H1 (cell line): ENCODE measurements at regions not wholly inside any gene's neighbourhood (a gene's known extent, or its start where the extent isn't known, plus 50 kb on each side); places are given as distances from the start of the nearest gene placed in this dataset.

Source experiments
- CTCF ChIA-PET: fragments of 300-600 bp; sonication (Branson Sonifier 250); formaldehyde crosslinking; loops from one replicate; lab custom pipeline; 2021; ENCODE audit not compliant: partially characterized antibody; lab: Charles Lee
- POLR2A ChIA-PET: fragments of 300-600 bp; sonication (Branson Sonifier 250); formaldehyde crosslinking; loops from one replicate; lab custom pipeline; 2021; ENCODE audit warnings: inconsistent platforms; ENCODE audit not compliant: partially characterized antibody; lab: Charles Lee
- DNase-seq, 2 experiments: peaks; one replicate each; pipeline versions ENCODE4 v3.0.0 to v3.0.0-alpha.2; 2010 to 2022; ENCODE audit warnings: low spot score in 2 of 2, low read depth in 1 of 2, mixed read lengths in 1 of 2
- FAIRE-seq: peaks from 2 replicates; lab custom pipeline; 2011; peaks lifted over from hg19 to GRCh38; lab: Jason Lieb, UNC
- H2AFZ ChIP-seq: 2 replicates; pipeline ENCODE4 v1.8.1; 2012; ENCODE audit warnings: low read length, inconsistent platforms
- H2AK5ac ChIP-seq: 2 replicates; pipeline ENCODE4 v1.6.1; 2013; ENCODE audit warnings: low read depth, low read length
- H2BK120ac ChIP-seq: replicated peaks from 2 replicates; pipeline ENCODE3; 2013; ENCODE audit warnings: low read depth, low read length, inconsistent platforms
- H2BK12ac ChIP-seq: 2 replicates; pipeline ENCODE4 v1.6.1; 2013; ENCODE audit warnings: low read depth, low read length
- H2BK15ac ChIP-seq: 2 replicates; pipeline ENCODE4 v1.6.1; 2013; ENCODE audit warnings: low read length
- H2BK20ac ChIP-seq: 2 replicates; pipeline ENCODE4 v1.6.1; 2013; ENCODE audit warnings: low read length
- H2BK5ac ChIP-seq: 2 replicates; pipeline ENCODE4 v1.6.1; 2013; ENCODE audit warnings: low read depth, low read length
- H3K14ac ChIP-seq: 2 replicates; pipeline ENCODE4 v1.6.1; 2013; ENCODE audit warnings: inconsistent platforms; ENCODE audit not compliant: insufficient read length
- H3K18ac ChIP-seq: 2 replicates; pipeline ENCODE4 v1.6.1; 2013; ENCODE audit warnings: low read length; ENCODE audit errors: extremely low read depth
- H3K23ac ChIP-seq: 2 replicates; pipeline ENCODE4 v1.6.1; 2013; ENCODE audit warnings: inconsistent platforms; ENCODE audit not compliant: insufficient read length
- H3K23me2 ChIP-seq: 2 replicates; pipeline ENCODE4 v1.6.1; 2013; ENCODE audit warnings: low read depth, low read length
- H3K27ac ChIP-seq: 2 replicates; pipeline ENCODE4 v1.6.1; 2011; ENCODE audit warnings: low read depth, low read length, inconsistent platforms
- H3K27me3 ChIP-seq, 4 experiments: replicated peaks in 1 of 4; 1 replicate in 1 of 4; 2 replicates in 3 of 4; pipeline versions ENCODE4 v1.6.1 to v1.8.1; 2011 to 2013; ENCODE audit warnings: low read length in 3 of 4, mild to moderate bottlenecking in 3 of 4, inconsistent platforms in 2 of 4, mixed read lengths in 2 of 4, moderate library complexity in 1 of 4; ENCODE audit not compliant: control insufficient read depth in 3 of 4, insufficient read depth in 3 of 4; ENCODE audit errors: extremely low read depth in 1 of 4
- H3K36me3 ChIP-seq, 4 experiments: 2 replicates each; pipeline versions ENCODE4 v1.6.1 to v1.8.1; 2011 to 2013; ENCODE audit warnings: mild to moderate bottlenecking in 4 of 4, low read length in 3 of 4, moderate library complexity in 2 of 4, control low read depth in 1 of 4, inconsistent platforms in 1 of 4; ENCODE audit not compliant: insufficient read depth in 4 of 4, control insufficient read depth in 2 of 4
- H3K4ac ChIP-seq: replicated peaks from 2 replicates; pipeline ENCODE3; 2013; ENCODE audit warnings: low read length, low read depth, mixed read lengths, inconsistent platforms; ENCODE audit not compliant: insufficient read length
- H3K4me1 ChIP-seq, 4 experiments: replicated peaks in 1 of 4; 1 replicate in 1 of 4; 2 replicates in 3 of 4; pipeline versions ENCODE4 v1.6.1 to v1.8.1; 2011 to 2013; ENCODE audit warnings: low read length in 3 of 4, inconsistent platforms in 2 of 4, mixed read lengths in 1 of 4; ENCODE audit not compliant: insufficient read depth in 4 of 4, control insufficient read depth in 3 of 4
- H3K4me2 ChIP-seq, 2 experiments: 2 replicates each; pipeline versions ENCODE4 v1.6.1 to v1.8.1; 2011 to 2013; ENCODE audit warnings: low read depth in 2 of 2, low read length in 2 of 2, control low read depth in 1 of 2, inconsistent platforms in 1 of 2, mild to moderate bottlenecking in 1 of 2; ENCODE audit not compliant: insufficient read depth in 1 of 2
- H3K4me3 ChIP-seq, 4 experiments: fragments of 200-600, 300-600 bp in 1 of 4; sonication (generic), shearing (Covaris generic), sonication (Bioruptor Twin) in 1 of 4; 2 replicates each; pipeline versions ENCODE4 v1.5.1 to v1.8.1; 2011 to 2016; ENCODE audit warnings: low read length in 4 of 4, low read depth in 3 of 4, control low read depth in 2 of 4, inconsistent platforms in 2 of 4, mild to moderate bottlenecking in 2 of 4, mixed read lengths in 1 of 4, moderate library complexity in 1 of 4; ENCODE audit not compliant: insufficient read depth in 2 of 4; ENCODE audit errors: extremely low read depth in 1 of 4
- H3K56ac ChIP-seq: replicated peaks from 2 replicates; pipeline ENCODE3; 2013; ENCODE audit warnings: low read depth, mild to moderate bottlenecking, mixed read lengths, low read length, inconsistent platforms; ENCODE audit not compliant: insufficient read length
- H3K79me1 ChIP-seq: 2 replicates; pipeline ENCODE4 v1.6.1; 2013; ENCODE audit warnings: low read depth, low read length, control low read depth
- H3K79me2 ChIP-seq, 2 experiments: 2 replicates each; pipeline versions ENCODE4 v1.6.1 to v1.8.1; 2012 to 2013; ENCODE audit warnings: low read length in 2 of 2, mild to moderate bottlenecking in 2 of 2, inconsistent platforms in 1 of 2; ENCODE audit not compliant: insufficient read depth in 2 of 2, control insufficient read depth in 1 of 2
- H3K9ac ChIP-seq, 4 experiments: replicated peaks in 1 of 4; 1 replicate in 1 of 4; 2 replicates in 3 of 4; pipeline versions ENCODE4 v1.6.1 to v1.8.1; 2011 to 2013; ENCODE audit warnings: low read depth in 3 of 4, low read length in 3 of 4, control low read depth in 2 of 4, mild to moderate bottlenecking in 2 of 4, moderate library complexity in 2 of 4, inconsistent platforms in 1 of 4; ENCODE audit errors: extremely low read depth in 1 of 4
- H3K9me3 ChIP-seq, 2 experiments: 2 replicates each; pipeline versions ENCODE4 v1.6.1 to v1.8.1; 2012 to 2013; ENCODE audit warnings: mild to moderate bottlenecking in 2 of 2, moderate library complexity in 2 of 2, control low read depth in 1 of 2, inconsistent platforms in 1 of 2, low read depth in 1 of 2, low read length in 1 of 2, mixed read lengths in 1 of 2; ENCODE audit not compliant: insufficient read depth in 2 of 2
- H4K20me1 ChIP-seq, 2 experiments: replicated peaks in 1 of 2; 2 replicates each; pipeline versions ENCODE3 to v1.8.1; 2011 to 2013; ENCODE audit warnings: inconsistent platforms in 2 of 2, low read length in 2 of 2, mild to moderate bottlenecking in 1 of 2; ENCODE audit not compliant: insufficient read depth in 2 of 2, control insufficient read depth in 1 of 2
- H4K5ac ChIP-seq: 2 replicates; pipeline ENCODE4 v1.6.1; 2013; ENCODE audit warnings: low read length, low read depth, mixed read lengths, inconsistent platforms; ENCODE audit not compliant: insufficient read length
- H4K8ac ChIP-seq: 2 replicates; pipeline ENCODE4 v1.8.0; 2013; ENCODE audit warnings: mild to moderate bottlenecking, moderate library complexity, low read length, inconsistent platforms; ENCODE audit not compliant: insufficient read depth; ENCODE audit errors: extremely low read depth
- H4K91ac ChIP-seq: replicated peaks from 2 replicates; pipeline ENCODE3; 2013; ENCODE audit warnings: low read length, mixed read lengths, inconsistent platforms; ENCODE audit not compliant: insufficient read length
- CBX8 ChIP-seq: fragments of 300-800, 300-1000 bp; sonication (generic); IDR thresholded peaks from 2 replicates; pipeline ENCODE4 v1.7.1; 2016; ENCODE audit warnings: low read depth, low read length, borderline replicate concordance
- CEBPB ChIP-seq: IDR thresholded peaks from 2 replicates; pipeline ENCODE4 v1.6.1; 2012; ENCODE audit warnings: low read depth, low read length
- CHD2 ChIP-seq: IDR thresholded peaks from 2 replicates; pipeline ENCODE4 v1.6.1; 2012; ENCODE audit warnings: low read length, improper control_type of control experiment
- EGR1 ChIP-seq: IDR thresholded peaks from 2 replicates; pipeline ENCODE4 v1.6.1; 2011; ENCODE audit warnings: low read depth, low read length, borderline replicate concordance
- KDM4A ChIP-seq: IDR thresholded peaks from one replicate; pipeline ENCODE4 v1.7.1; 2012; ENCODE audit warnings: low read depth, mild to moderate bottlenecking, moderate library complexity, low read length, inconsistent platforms; ENCODE audit not compliant: severe bottlenecking
- MAX ChIP-seq: IDR thresholded peaks from 2 replicates; pipeline ENCODE4 v1.6.1; 2012; ENCODE audit warnings: inconsistent platforms
- NANOG ChIP-seq: IDR thresholded peaks from 2 replicates; pipeline ENCODE4 v1.6.1; 2011; ENCODE audit warnings: low read length, low read depth, mild to moderate bottlenecking, inconsistent platforms; ENCODE audit not compliant: insufficient read depth, poor library complexity, severe bottlenecking
- SAP30 ChIP-seq: fragments of 300-600 bp; sonication (generic); IDR thresholded peaks from 2 replicates; pipeline ENCODE4 v1.7.1; 2012; ENCODE audit warnings: low read length, moderate library complexity, mild to moderate bottlenecking, inconsistent platforms; ENCODE audit not compliant: insufficient read depth, insufficient replicate concordance
- SIRT6 ChIP-seq: IDR thresholded peaks from one replicate; pipeline ENCODE4 v1.7.1; 2012; ENCODE audit warnings: low read length, inconsistent platforms
- SP1 ChIP-seq: IDR thresholded peaks from 2 replicates; pipeline ENCODE4 v1.6.1; 2011; ENCODE audit warnings: low read depth, low read length
- YY1 ChIP-seq: IDR thresholded peaks from 2 replicates; pipeline ENCODE4 v1.6.1; 2011; ENCODE audit warnings: low read depth, mild to moderate bottlenecking, low read length
- ZNF274 ChIP-seq: IDR thresholded peaks from 2 replicates; pipeline ENCODE4 v1.7.0; 2012; ENCODE audit warnings: low read length, borderline replicate concordance; ENCODE audit errors: extremely low read depth
- WGBS, 2 experiments: shearing (Covaris generic) in 1 of 2; methylation state at CpG; one replicate each; pipeline versions ENCODE4 v1.1.6 to v1.1.7; 2013 to 2015; ENCODE audit warnings: low lambda C conversion rate in 2 of 2, mixed read lengths in 2 of 2, inconsistent platforms in 1 of 2, low coverage in 1 of 2, missing lambda C conversion rate in 1 of 2; ENCODE audit not compliant: insufficient replicate concordance in 2 of 2, insufficient coverage in 1 of 2, insufficient read length in 1 of 2; ENCODE audit errors: extremely low coverage in 1 of 2, missing lambda C conversion rate in 1 of 2; 5-methylcytosine and 5-hydroxymethylcytosine counted together

GRCh38 chr15:62454567-62455172 lies 289.6 kb upstream of the C2CD4B start:
- POLR2A ChIA-PET = no interaction called here
- H2AFZ ChIP-seq = no peak overlapping the region
- H2BK120ac ChIP-seq = no peak overlapping the region
- TF ChIP-seq EGR1 (no peak), CHD2 (no peak), CEBPB (no peak), CBX8 (no peak), ZNF274 (no peak), SP1 (no peak), YY1 (no peak), SIRT6 (no peak), NANOG (no peak), SAP30 (no peak), KDM4A (no peak), MAX (no peak)
- TF ChIP-seq, all 59 proteins: peak for 0
- Histone ChIP-seq H4K8ac (no peak overlapping the region), H3K4ac (no peak overlapping the region), H3K14ac (no peak overlapping the region), H3K36me3 (no peaks in the 10 kb centered on the region), H3K79me1 (peaks cover 2% of the 10 kb centered on the region), H3K79me2 (no peaks in the 10 kb centered on the region), H2BK5ac (no peak overlapping the region), H3K23me2 (no peaks in the 10 kb centered on the region; the same call in 1 of the 2 replicates), H3K4me2 (no peak overlapping the region), H4K5ac (no peak overlapping the region), H3K9me3 (no peaks in the 10 kb centered on the region), H3K4me3 (no peak overlapping the region), H4K20me1 (no peaks in the 10 kb centered on the region), H2BK15ac (no peak overlapping the region), H2BK12ac (peak overlapping the region; percentile 94; the same call in 1 of the 2 replicates), H4K91ac (no peak overlapping the region), H2AK5ac (no peak overlapping the region), H3K9ac (no peak overlapping the region), H3K4me1 (peaks cover 5 to 21% (median 13%) of the 10 kb centered on the region in 4 experiments), H3K23ac (no peak overlapping the region), H3K18ac (no peak overlapping the region), H3K56ac (no peak overlapping the region), H3K27ac (no peak overlapping the region), H2BK20ac (no peak overlapping the region), H3K27me3 (no peaks in the 10 kb centered on the region; a peak in 2 of 7 replicates)
- DNase-seq = no peak
- no peak for FAIRE-seq
- whole genome bisulfite sequencing, 2 experiments = 91% methylated on average over 6 of the region's 6 CpGs; no CpG with 5 or more reads in 1 of the 2 experiments
- CTCF ChIA-PET = interaction anchor here (0.9 kb wide), 1 partner anchor 8 kb away, joined by 3 read pairs; no protein-coding TSS in a partner anchor
